ENCODE measurements at regions not wholly inside any gene's neighbourhood (a gene's known extent, or its start where the extent isn't known, plus 50 kb on each side); places are given as distances from the start of the nearest gene placed in this dataset.

DNA sequence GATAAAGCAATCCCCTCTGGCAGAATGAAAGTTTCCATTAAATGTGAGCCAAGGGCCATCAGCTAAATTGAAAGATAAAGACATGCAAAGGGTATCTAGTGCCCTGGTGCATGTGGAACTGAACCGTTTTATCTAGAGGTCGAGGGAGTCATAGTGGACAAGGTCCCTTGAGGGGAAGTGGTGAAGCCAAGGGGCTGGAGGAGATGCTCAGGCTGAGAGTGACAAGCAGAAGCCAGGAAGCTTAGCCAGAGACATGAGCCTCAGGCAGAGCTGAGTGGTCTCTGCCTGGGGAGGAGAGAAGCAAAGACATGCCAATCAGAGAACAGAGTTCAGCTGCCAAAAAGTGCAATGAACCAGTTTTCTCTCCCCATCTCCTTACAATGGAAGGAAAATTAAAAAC, 68.1 kb upstream of the SLC10A2 start:
- no peak for DNase-seq (ENCODE audit: extremely low read depth, insufficient read length)
- H3K27me3 ChIP-seq (replicated peaks; ENCODE audit: control insufficient read depth, insufficient read depth, low read length): no peaks in the 10 kb centered on the region
- no peaks in the 10 kb centered on the region for H3K36me3 ChIP-seq (ENCODE audit: control insufficient read depth, insufficient read depth, low read length)
- H3K4me3 ChIP-seq (replicated peaks; ENCODE audit: low read depth, low read length): no peak overlapping the region
- TF ChIP-seq, protein P1, sequence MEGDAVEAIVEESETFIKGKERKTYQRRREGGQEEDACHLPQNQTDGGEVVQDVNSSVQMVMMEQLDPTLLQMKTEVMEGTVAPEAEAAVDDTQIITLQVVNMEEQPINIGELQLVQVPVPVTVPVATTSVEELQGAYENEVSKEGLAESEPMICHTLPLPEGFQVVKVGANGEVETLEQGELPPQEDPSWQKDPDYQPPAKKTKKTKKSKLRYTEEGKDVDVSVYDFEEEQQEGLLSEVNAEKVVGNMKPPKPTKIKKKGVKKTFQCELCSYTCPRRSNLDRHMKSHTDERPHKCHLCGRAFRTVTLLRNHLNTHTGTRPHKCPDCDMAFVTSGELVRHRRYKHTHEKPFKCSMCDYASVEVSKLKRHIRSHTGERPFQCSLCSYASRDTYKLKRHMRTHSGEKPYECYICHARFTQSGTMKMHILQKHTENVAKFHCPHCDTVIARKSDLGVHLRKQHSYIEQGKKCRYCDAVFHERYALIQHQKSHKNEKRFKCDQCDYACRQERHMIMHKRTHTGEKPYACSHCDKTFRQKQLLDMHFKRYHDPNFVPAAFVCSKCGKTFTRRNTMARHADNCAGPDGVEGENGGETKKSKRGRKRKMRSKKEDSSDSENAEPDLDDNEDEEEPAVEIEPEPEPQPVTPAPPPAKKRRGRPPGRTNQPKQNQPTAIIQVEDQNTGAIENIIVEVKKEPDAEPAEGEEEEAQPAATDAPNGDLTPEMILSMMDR (IDR thresholded peaks at IDR 0.05; ENCODE audit: insufficient read depth, low read length, poor library complexity, severe bottlenecking): no peak

DNA sequence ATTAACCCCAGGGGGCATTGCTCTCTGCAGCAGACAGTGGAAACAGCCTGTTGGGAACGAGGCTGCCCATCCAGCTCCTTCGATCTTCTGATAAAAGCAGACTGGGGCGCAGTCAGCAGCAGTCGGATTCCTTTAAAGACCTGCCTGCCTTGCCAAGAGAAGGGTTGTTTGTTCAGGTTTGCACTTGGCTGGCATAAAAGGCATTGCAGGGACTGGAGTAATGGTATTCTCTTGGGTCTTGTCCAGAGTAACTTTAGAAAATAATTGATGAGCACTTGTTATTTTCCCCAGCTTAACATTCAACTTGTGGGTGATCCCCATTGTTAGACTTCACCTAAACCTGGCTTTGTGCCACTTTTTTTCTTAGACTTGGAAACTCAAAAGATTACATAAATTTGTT, 67.3 kb upstream of the SLC10A2 start:
- no peak overlapping the region for H3K4me3 ChIP-seq (replicated peaks; ENCODE audit: low read depth, low read length)
- no peaks in the 10 kb centered on the region for H3K36me3 ChIP-seq (ENCODE audit: control insufficient read depth, insufficient read depth, low read length)
- DNase-seq (ENCODE audit: extremely low read depth, insufficient read length): no peak
- TF ChIP-seq, protein P1 (IDR thresholded peaks at IDR 0.05; ENCODE audit: insufficient read depth, low read length, poor library complexity, severe bottlenecking): no peak
- no peaks in the 10 kb centered on the region for H3K27me3 ChIP-seq (replicated peaks; ENCODE audit: control insufficient read depth, insufficient read depth, low read length)

DNA sequence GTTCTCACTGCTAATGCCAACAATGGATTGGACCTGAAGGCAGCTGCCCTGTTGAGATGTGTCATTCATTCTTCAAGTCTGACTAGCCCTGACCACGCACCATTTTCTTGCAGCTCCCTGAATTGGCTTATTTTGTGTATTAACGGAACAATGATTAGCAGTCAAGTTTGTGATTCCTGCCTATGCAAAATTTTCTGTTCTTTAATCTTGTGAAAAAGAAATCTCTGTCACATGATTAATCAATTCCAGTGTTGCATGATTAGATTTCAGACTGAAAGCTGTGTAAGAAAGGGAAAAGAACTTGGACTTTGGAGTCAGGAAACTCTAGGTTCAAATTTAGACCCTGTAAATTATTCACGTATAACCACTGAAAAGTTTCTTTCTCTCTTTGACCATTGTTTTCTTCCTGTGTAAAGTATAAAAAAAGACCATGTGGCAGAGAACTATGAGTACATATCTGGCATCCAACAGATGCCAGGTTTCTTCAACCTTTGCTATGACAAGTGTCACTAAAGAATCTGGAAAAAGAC, 64.5 kb upstream of the SLC10A2 start:
- H3K27me3 ChIP-seq (replicated peaks; ENCODE audit: control insufficient read depth, insufficient read depth, low read length): no peaks in the 10 kb centered on the region
- TF ChIP-seq, protein P1 (IDR thresholded peaks at IDR 0.05; ENCODE audit: insufficient read depth, low read length, poor library complexity, severe bottlenecking): no peak
- no peak for DNase-seq (ENCODE audit: extremely low read depth, insufficient read length)
- no peaks in the 10 kb centered on the region for H3K36me3 ChIP-seq (ENCODE audit: control insufficient read depth, insufficient read depth, low read length)
- H3K4me3 ChIP-seq (replicated peaks; ENCODE audit: low read depth, low read length): no peak overlapping the region

DNA sequence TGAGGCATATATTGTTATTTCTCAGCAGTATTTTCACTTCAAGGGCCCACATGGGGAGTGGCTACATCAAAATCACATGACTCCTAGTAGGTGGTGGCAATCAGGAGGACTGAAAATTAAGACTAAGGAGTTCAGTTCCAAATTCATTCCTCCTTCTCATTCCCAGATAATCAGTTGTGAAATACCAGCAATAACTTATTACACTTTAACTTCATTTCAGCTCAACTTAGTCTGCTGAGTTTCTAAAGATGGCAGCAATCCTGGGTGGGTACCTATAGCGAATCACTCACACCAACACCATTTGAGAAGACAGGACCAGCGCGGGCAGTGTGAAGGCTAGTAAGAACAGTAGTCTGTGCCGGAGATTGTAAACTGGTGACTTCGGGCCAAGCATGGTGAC, 63.9 kb upstream of the SLC10A2 start:
- Histone ChIP-seq H3K36me3 (ENCODE audit: control insufficient read depth, insufficient read depth, low read length) (no peaks in the 10 kb centered on the region), H3K4me3 (replicated peaks; ENCODE audit: low read depth, low read length) (no peak overlapping the region), H3K27me3 (replicated peaks; ENCODE audit: control insufficient read depth, insufficient read depth, low read length) (no peaks in the 10 kb centered on the region)
- no peak for DNase-seq (ENCODE audit: extremely low read depth, insufficient read length)
- TF ChIP-seq, protein P1 (IDR thresholded peaks at IDR 0.05; ENCODE audit: insufficient read depth, low read length, poor library complexity, severe bottlenecking): no peak
